MG63 (cell line): ENCODE measurements at regions not wholly inside any gene's neighbourhood (a gene's known extent, or its start where the extent isn't known, plus 50 kb on each side); places are given as distances from the start of the nearest gene placed in this dataset.
A peak's percentile ranks its signal among the peaks of the same experiment; 100 is the strongest.

Experiments
- DNase-seq: peaks from one replicate; pipeline ENCODE4 v3.0.0-alpha.2; 2020
- H3K27me3 ChIP-seq: fragments of 250-450 bp; sonication (Bioruptor Pico); 2 replicates; pipeline ENCODE4 v1.5.1; 2020; ENCODE audit warnings: mild to moderate bottlenecking, moderate library complexity
- H3K36me3 ChIP-seq: fragments of 250-450 bp; sonication (Bioruptor Pico); 2 replicates; pipeline ENCODE4 v1.5.1; 2020; ENCODE audit warnings: mild to moderate bottlenecking, moderate library complexity
- H3K4me3 ChIP-seq: fragments of 250-450 bp; sonication (Bioruptor Pico); 2 replicates; pipeline ENCODE4 v1.5.1; 2020; ENCODE audit warnings: mild to moderate bottlenecking, moderate library complexity
- H3K9me3 ChIP-seq: fragments of 250-450 bp; sonication (Bioruptor Pico); 2 replicates; pipeline ENCODE4 v1.5.1; 2020; ENCODE audit warnings: mild to moderate bottlenecking, moderate library complexity

- no peak for DNase-seq
- Histone ChIP-seq H3K27me3 (no peaks in the 10 kb centered on the region), H3K4me3 (no peak overlapping the region), H3K36me3 (peaks cover 10% of the 10 kb centered on the region), H3K9me3 (peaks cover 7% of the 10 kb centered on the region)
Observed at GRCh38 chr10:94268652-94269051, 94.1 kb downstream of the NOC3L start.

- Histone ChIP-seq H3K9me3 (peaks cover 7% of the 10 kb centered on the region), H3K27me3 (no peaks in the 10 kb centered on the region), H3K36me3 (peaks cover 17% of the 10 kb centered on the region), H3K4me3 (no peak overlapping the region)
- DNase-seq = no peak
Observed at GRCh38 chr10:94274142-94274787, 88.5 kb downstream of the NOC3L start.

GRCh38 chr10:94276140-94276539 lies 86.6 kb downstream of the NOC3L start:
- Histone ChIP-seq H3K27me3 (no peaks in the 10 kb centered on the region), H3K36me3 (peaks cover 17% of the 10 kb centered on the region), H3K4me3 (no peak overlapping the region), H3K9me3 (peaks cover 7% of the 10 kb centered on the region)
- no peak for DNase-seq

GRCh38 chr10:94277450-94277849 lies 85.3 kb downstream of the NOC3L start:
- Histone ChIP-seq H3K9me3 (no peaks in the 10 kb centered on the region), H3K36me3 (peaks cover 10% of the 10 kb centered on the region), H3K27me3 (no peaks in the 10 kb centered on the region), H3K4me3 (no peak overlapping the region)
- DNase-seq = no peak

- DNase-seq = peak; percentile 47
- Histone ChIP-seq H3K36me3 (no peaks in the 10 kb centered on the region; the same call in 1 of the 2 replicates), H3K9me3 (no peaks in the 10 kb centered on the region), H3K4me3 (no peak overlapping the region), H3K27me3 (no peaks in the 10 kb centered on the region)
Observed at GRCh38 chr10:94279835-94280709, 82.7 kb downstream of the NOC3L start.

- no peak for DNase-seq
- H3K9me3 ChIP-seq = no peaks in the 10 kb centered on the region
Observed at GRCh38 chr10:94281654-94282053, 81.1 kb downstream of the NOC3L start.

GRCh38 chr10:94282369-94282768 lies 80.4 kb downstream of the NOC3L start:
- Histone ChIP-seq H3K9me3 (no peaks in the 10 kb centered on the region), H3K4me3 (no peak overlapping the region), H3K27me3 (no peaks in the 10 kb centered on the region), H3K36me3 (no peaks in the 10 kb centered on the region; the same call in 1 of the 2 replicates)
- no peak for DNase-seq

More at GRCh38 chr10:94281654-94282053, 81.1 kb downstream of the NOC3L start:
- Histone ChIP-seq H3K36me3 (no peaks in the 10 kb centered on the region; the same call in 1 of the 2 replicates), H3K27me3 (no peaks in the 10 kb centered on the region), H3K4me3 (no peak overlapping the region)
